Mesenchymal stem cell (in vitro differentiated cells and primary cell): ENCODE measurements at regions not wholly inside any gene's neighbourhood (a gene's known extent, or its start where the extent isn't known, plus 50 kb on each side); places are given as distances from the start of the nearest gene placed in this dataset.

Source experiments
- DNase-seq: peaks from one replicate; pipeline ENCODE4 v3.0.0-alpha.2; 2013
- H2AFZ ChIP-seq: one replicate; pipeline ENCODE4 v1.6.1; 2013; ENCODE audit warnings: low read depth, mild to moderate bottlenecking, control low read depth, inconsistent platforms, low read length, moderate library complexity
- H2AK5ac ChIP-seq: 2 replicates; pipeline ENCODE4 v1.6.1; 2013; ENCODE audit warnings: low read length, moderate library complexity, mild to moderate bottlenecking, inconsistent platforms; ENCODE audit not compliant: severe bottlenecking
- H2BK120ac ChIP-seq: one replicate; pipeline ENCODE4 v1.6.1; 2013; ENCODE audit warnings: low read depth, mild to moderate bottlenecking, inconsistent platforms, low read length, moderate library complexity
- H2BK12ac ChIP-seq, 2 experiments: one replicate each; pipeline ENCODE4 v1.6.1; 2013; ENCODE audit warnings: inconsistent platforms in 2 of 2, low read length in 2 of 2, mild to moderate bottlenecking in 2 of 2, moderate library complexity in 2 of 2, control low read depth in 1 of 2
- H2BK15ac ChIP-seq: one replicate; pipeline ENCODE4 v1.6.1; 2013; ENCODE audit warnings: mild to moderate bottlenecking, low read depth, inconsistent platforms; ENCODE audit not compliant: poor library complexity, severe bottlenecking
- H2BK5ac ChIP-seq: 2 replicates; pipeline ENCODE4 v1.6.1; 2013; ENCODE audit warnings: low read depth, mild to moderate bottlenecking, low read length, control low read depth, inconsistent platforms; ENCODE audit not compliant: poor library complexity, severe bottlenecking
- H3K14ac ChIP-seq, 2 experiments: one replicate each; pipeline ENCODE4 v1.6.1; 2013; ENCODE audit warnings: inconsistent platforms in 2 of 2, low read length in 2 of 2, control low read depth in 1 of 2, mild to moderate bottlenecking in 1 of 2, moderate library complexity in 1 of 2
- H3K18ac ChIP-seq, 2 experiments: one replicate each; pipeline ENCODE4 v1.6.1; 2013; ENCODE audit warnings: inconsistent platforms in 2 of 2, low read length in 2 of 2, control low read depth in 1 of 2, low read depth in 1 of 2, mild to moderate bottlenecking in 1 of 2
- H3K23ac ChIP-seq, 2 experiments: one replicate each; pipeline ENCODE4 v1.6.1; 2013; ENCODE audit warnings: inconsistent platforms in 2 of 2, low read length in 2 of 2, mild to moderate bottlenecking in 2 of 2, moderate library complexity in 2 of 2, control low read depth in 1 of 2
- H3K27ac ChIP-seq: 2 replicates; pipeline ENCODE4 v1.5.1; 2013; ENCODE audit warnings: mild to moderate bottlenecking, moderate library complexity, low read length, control low read depth, inconsistent platforms; ENCODE audit not compliant: poor library complexity, severe bottlenecking
- H3K27me3 ChIP-seq, 2 experiments: 2 replicates each; pipeline versions ENCODE4 v1.6.1 to v1.7.0; 2013; ENCODE audit warnings: low read length in 2 of 2, mild to moderate bottlenecking in 2 of 2, moderate library complexity in 2 of 2, control low read depth in 1 of 2, inconsistent platforms in 1 of 2; ENCODE audit not compliant: control insufficient read depth in 1 of 2, insufficient read depth in 1 of 2
- H3K36me3 ChIP-seq, 2 experiments: 2 replicates each; pipeline versions ENCODE4 v1.6.1 to v1.7.0; 2013; ENCODE audit warnings: low read length in 2 of 2, control low read depth in 1 of 2, inconsistent platforms in 1 of 2, low read depth in 1 of 2, mild to moderate bottlenecking in 1 of 2; ENCODE audit not compliant: insufficient read depth in 2 of 2, control insufficient read depth in 1 of 2
- H3K4ac ChIP-seq, 2 experiments: one replicate each; pipeline ENCODE4 v1.6.1; 2013; ENCODE audit warnings: inconsistent platforms in 2 of 2, low read length in 2 of 2, mild to moderate bottlenecking in 2 of 2, moderate library complexity in 2 of 2, control low read depth in 1 of 2, low read depth in 1 of 2
- H3K4me1 ChIP-seq: 2 replicates; pipeline ENCODE4 v1.6.1; 2013; ENCODE audit warnings: low read depth, low read length, control low read depth; ENCODE audit not compliant: control insufficient read depth, insufficient read depth
- H3K4me2 ChIP-seq: 2 replicates; pipeline ENCODE4 v1.6.1; 2013; ENCODE audit warnings: low read length, mild to moderate bottlenecking, inconsistent platforms; ENCODE audit not compliant: poor library complexity, severe bottlenecking
- H3K4me3 ChIP-seq, 2 experiments: 2 replicates each; pipeline versions ENCODE4 v1.5.1 to v1.7.0; 2013; ENCODE audit warnings: low read length in 2 of 2, mild to moderate bottlenecking in 2 of 2, control low read depth in 1 of 2, low read depth in 1 of 2; ENCODE audit not compliant: insufficient read depth in 1 of 2
- H3K79me1 ChIP-seq: replicated peaks from 2 replicates; pipeline ENCODE4 v1.6.1; 2013; ENCODE audit warnings: mild to moderate bottlenecking, control low read depth, low read length, inconsistent platforms; ENCODE audit not compliant: poor library complexity, severe bottlenecking
- H3K9ac ChIP-seq: 2 replicates; pipeline ENCODE4 v1.7.0; 2013; ENCODE audit warnings: mild to moderate bottlenecking, low read length, moderate library complexity
- H3K9me3 ChIP-seq: 2 replicates; pipeline ENCODE4 v1.7.0; 2013; ENCODE audit warnings: mild to moderate bottlenecking, low read length; ENCODE audit not compliant: control insufficient read depth
- H4K8ac ChIP-seq: one replicate; pipeline ENCODE4 v1.6.1; 2013; ENCODE audit warnings: inconsistent platforms, mild to moderate bottlenecking, low read length, moderate library complexity
- H4K91ac ChIP-seq: one replicate; pipeline ENCODE4 v1.6.1; 2013; ENCODE audit warnings: mild to moderate bottlenecking, low read length, inconsistent platforms
- WGBS: methylation state at CpG from one replicate; pipeline ENCODE4 v1.1.7; 2013; ENCODE audit warnings: mixed read lengths; 5-methylcytosine and 5-hydroxymethylcytosine counted together

DNA sequence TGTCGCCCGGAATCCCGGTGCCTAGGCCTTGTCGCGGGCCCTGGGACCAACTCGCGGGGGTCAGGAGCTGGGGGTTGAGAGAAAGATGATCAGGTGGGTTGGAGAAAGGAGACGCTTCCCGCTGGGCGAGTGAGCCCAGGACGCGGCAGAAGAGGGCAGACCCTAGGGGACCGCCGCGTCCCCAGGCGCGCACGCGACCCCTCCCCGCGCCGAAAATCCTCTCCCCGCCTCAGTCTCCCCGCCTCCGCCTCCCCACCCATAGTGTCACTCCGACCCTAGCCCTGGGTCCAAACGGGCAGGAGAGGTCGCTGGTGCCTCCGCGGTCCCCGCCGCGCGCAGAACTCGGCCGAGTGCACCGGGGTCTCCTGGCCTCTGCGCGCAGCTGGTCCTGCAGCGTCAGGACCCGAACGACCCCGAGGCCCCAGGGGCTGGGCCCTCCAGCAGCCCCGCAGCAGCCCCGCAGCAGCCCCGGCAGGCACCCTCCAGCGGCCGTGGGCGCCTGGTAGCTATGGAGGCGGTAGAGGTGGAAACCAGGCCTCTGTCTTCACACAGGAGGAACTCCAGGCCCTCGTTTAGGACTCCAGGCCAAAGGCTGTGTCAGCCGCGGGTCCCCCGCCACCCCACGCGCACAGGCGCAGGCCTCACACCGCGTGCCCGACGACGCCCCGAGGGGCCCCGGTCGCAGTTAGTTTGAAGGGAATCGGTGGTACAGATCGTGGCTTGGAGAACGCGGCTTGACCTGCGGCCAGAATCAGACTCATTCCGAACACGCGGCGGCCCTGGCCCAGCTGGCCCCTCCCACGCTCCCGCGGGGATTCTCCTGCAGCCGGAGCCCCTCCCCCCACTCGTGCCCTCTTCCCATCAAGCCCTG is 60.1 kb upstream of the EIF5 start:
- Histone ChIP-seq H3K79me1 (no peaks in the 10 kb centered on the region), H3K18ac (no peak overlapping the region), H2BK120ac (no peak overlapping the region), H3K23ac (no peak overlapping the region), H2AK5ac (no peak overlapping the region), H3K4me1 (peaks cover 4% of the 10 kb centered on the region), H3K27ac (no peak overlapping the region), H3K14ac (no peak overlapping the region), H3K9ac (no peak overlapping the region), H3K9me3 (peaks cover 4% of the 10 kb centered on the region), H3K4me3 (peak overlapping the region in 1 of 2 experiments; percentile 47), H2AFZ (no peak overlapping the region), H4K91ac (no peak overlapping the region), H3K4ac (no peak overlapping the region), H3K36me3 (no peaks in the 10 kb centered on the region), H2BK12ac (no peak overlapping the region), H3K4me2 (no peak overlapping the region), H3K27me3 (peaks cover 13 to 44% of the 10 kb centered on the region in 2 experiments), H2BK15ac (peak overlapping the region; percentile 57), H4K8ac (no peak overlapping the region), H2BK5ac (no peak overlapping the region)
- WGBS = 93% methylated on average over 77 of the region's 79 CpGs
- no peak for DNase-seq

DNA sequence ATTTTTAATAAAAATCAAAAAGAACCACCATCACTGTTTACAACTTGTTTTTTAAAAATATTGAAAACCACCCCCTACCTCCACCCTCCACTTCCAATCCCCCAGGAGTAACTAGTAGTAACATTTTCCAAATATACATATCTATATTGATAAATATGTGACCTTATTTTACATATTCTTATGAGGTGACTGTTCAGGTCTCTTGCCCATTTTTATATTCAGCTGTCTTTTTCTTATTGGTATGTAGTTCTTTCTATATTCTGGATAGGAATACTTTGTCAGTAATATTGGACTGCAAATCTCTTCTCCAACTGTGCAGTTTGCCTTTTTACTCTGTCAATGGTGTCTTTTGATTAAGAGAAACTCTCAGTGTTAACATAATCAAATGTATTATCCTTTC is 59.0 kb upstream of the EIF5 start:
- peaks cover 9% of the 10 kb centered on the region for H3K4me1 ChIP-seq
- H3K4me2 ChIP-seq = no peak overlapping the region
- no peak overlapping the region for H3K14ac ChIP-seq
- no peaks in the 10 kb centered on the region for H3K36me3 ChIP-seq
- H3K9me3 ChIP-seq = peaks cover 4% of the 10 kb centered on the region
- no peak overlapping the region for H2BK15ac ChIP-seq
- no peak overlapping the region for H2BK12ac ChIP-seq
- DNase-seq = no peak
- no peak overlapping the region for H4K8ac ChIP-seq
- no peak overlapping the region for H3K27ac ChIP-seq
- H3K27me3 ChIP-seq = peaks cover 8 to 44% of the 10 kb centered on the region in 2 experiments
- no peak overlapping the region for H3K23ac ChIP-seq
- H3K4me3 ChIP-seq = no peak overlapping the region
- H3K9ac ChIP-seq = no peak overlapping the region
- H3K4ac ChIP-seq = no peak overlapping the region
- no peak overlapping the region for H2BK5ac ChIP-seq
- H2AFZ ChIP-seq = no peak overlapping the region
- H4K91ac ChIP-seq = no peak overlapping the region
- H2AK5ac ChIP-seq = no peak overlapping the region
- H3K18ac ChIP-seq = no peak overlapping the region
- no peak overlapping the region for H2BK120ac ChIP-seq
- H3K79me1 ChIP-seq = no peaks in the 10 kb centered on the region

DNA sequence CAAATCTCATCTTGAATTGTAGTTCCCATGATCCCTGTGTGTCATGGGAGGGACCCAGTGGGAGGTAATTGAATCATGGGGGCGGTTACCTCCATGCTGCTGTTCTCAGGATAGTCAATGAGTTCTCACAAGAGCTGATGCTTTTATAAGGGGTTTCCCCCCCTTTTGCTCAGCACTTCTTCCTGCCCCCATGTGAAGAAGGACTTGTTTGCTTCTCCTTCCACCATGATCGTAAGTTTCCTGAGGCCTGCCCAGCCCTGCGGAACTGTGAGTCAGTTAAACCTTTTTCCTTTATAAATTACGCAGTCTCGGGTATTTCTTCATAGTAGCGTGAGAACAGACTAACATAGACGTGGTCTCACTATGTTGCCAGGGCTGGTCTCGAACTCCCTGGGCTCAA is 56.1 kb upstream of the EIF5 start:
- no peak overlapping the region for H3K23ac ChIP-seq
- no peak overlapping the region for H2BK120ac ChIP-seq
- no peak overlapping the region for H3K14ac ChIP-seq
- no peak overlapping the region for H2BK15ac ChIP-seq
- DNase-seq = no peak
- H3K18ac ChIP-seq = no peak overlapping the region
- no peak overlapping the region for H4K8ac ChIP-seq
- peaks cover 8 to 34% of the 10 kb centered on the region in 2 experiments for H3K27me3 ChIP-seq
- H3K27ac ChIP-seq = no peak overlapping the region
- H3K79me1 ChIP-seq = no peaks in the 10 kb centered on the region
- peaks cover 9% of the 10 kb centered on the region for H3K4me1 ChIP-seq
- no peak overlapping the region for H3K4me3 ChIP-seq
- H3K4ac ChIP-seq = no peak overlapping the region
- no peak overlapping the region for H2BK5ac ChIP-seq
- no peak overlapping the region for H4K91ac ChIP-seq
- no peak overlapping the region for H2AK5ac ChIP-seq
- no peak overlapping the region for H3K9ac ChIP-seq
- no peaks in the 10 kb centered on the region for H3K36me3 ChIP-seq
- H2AFZ ChIP-seq = no peak overlapping the region
- WGBS = 95% methylated on average over 8 of the region's 8 CpGs
- H2BK12ac ChIP-seq = no peak overlapping the region
- H3K4me2 ChIP-seq = no peak overlapping the region
- peaks cover 4% of the 10 kb centered on the region for H3K9me3 ChIP-seq

DNA sequence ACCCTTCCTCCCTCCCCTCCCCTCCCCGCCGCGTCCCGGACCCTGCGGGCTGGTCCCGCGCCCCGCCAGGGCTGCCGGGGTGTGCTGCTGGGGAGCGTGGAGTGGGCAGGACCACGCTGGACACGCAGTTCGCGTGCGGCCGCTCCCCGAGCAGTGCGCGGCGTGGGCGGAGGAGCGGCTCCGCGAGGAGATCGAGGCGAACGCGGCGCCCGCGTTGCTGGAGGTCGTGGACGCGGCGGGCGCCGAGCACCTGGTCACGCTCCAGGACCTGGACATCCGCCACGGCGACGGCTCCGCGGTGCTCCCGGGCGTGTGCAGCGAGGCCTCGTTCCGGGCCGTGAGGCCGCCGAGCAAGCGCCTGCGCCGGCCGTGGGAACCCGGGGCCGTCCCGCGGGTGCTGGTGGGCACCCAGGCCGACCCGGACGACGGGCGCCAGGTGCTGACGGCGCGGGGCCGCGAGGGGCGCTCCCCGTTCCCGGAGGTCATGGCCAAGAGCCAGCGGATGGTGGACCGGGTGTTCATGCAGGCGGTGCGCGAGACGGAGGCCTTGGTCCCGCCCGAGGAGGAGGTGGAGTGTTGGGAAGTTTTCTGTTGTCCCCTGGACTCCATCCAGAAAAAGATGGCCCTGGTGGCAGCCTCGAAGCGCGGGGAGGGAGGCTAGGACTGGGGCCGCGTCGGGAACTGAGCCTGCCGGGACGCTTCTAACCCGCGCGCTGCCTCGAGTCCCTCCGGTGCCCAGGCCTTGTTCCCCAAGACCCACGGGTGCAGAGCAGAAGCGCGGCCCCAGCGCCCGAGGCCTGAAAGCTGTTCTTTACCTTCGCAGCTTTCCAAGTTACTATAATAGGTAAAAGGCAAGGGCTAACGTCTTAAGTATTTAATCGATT is 54.7 kb upstream of the EIF5 start:
- H3K9me3 ChIP-seq = peaks cover 4% of the 10 kb centered on the region
- peak overlapping the region; percentile 20 to 59 for H3K4me3 ChIP-seq
- no peak overlapping the region for H3K27ac ChIP-seq
- no peak overlapping the region for H2AK5ac ChIP-seq
- no peak for DNase-seq
- no peak overlapping the region for H2BK12ac ChIP-seq
- H3K23ac ChIP-seq = no peak overlapping the region
- H3K4me2 ChIP-seq = peak overlapping the region; percentile 44
- H3K4ac ChIP-seq = no peak overlapping the region
- peak overlapping the region; percentile 16 for H2BK15ac ChIP-seq
- peaks cover 9% of the 10 kb centered on the region for H3K4me1 ChIP-seq
- no peak overlapping the region for H2BK5ac ChIP-seq
- no peak overlapping the region for H2BK120ac ChIP-seq
- no peaks in the 10 kb centered on the region for H3K79me1 ChIP-seq
- peak overlapping the region; percentile 15 for H2AFZ ChIP-seq
- no peak overlapping the region for H3K14ac ChIP-seq
- peak overlapping the region; percentile 4 for H4K8ac ChIP-seq
- peaks cover 8 to 24% of the 10 kb centered on the region in 2 experiments for H3K27me3 ChIP-seq
- H3K36me3 ChIP-seq = no peaks in the 10 kb centered on the region
- WGBS = 10% methylated on average over 98 of the region's 102 CpGs
- H3K18ac ChIP-seq = no peak overlapping the region
- H3K9ac ChIP-seq = no peak overlapping the region
- no peak overlapping the region for H4K91ac ChIP-seq
